ENCODE measurements at regions not wholly inside any gene's neighbourhood (a gene's known extent, or its start where the extent isn't known, plus 50 kb on each side); places are given as distances from the start of the nearest gene placed in this dataset.

DNA sequence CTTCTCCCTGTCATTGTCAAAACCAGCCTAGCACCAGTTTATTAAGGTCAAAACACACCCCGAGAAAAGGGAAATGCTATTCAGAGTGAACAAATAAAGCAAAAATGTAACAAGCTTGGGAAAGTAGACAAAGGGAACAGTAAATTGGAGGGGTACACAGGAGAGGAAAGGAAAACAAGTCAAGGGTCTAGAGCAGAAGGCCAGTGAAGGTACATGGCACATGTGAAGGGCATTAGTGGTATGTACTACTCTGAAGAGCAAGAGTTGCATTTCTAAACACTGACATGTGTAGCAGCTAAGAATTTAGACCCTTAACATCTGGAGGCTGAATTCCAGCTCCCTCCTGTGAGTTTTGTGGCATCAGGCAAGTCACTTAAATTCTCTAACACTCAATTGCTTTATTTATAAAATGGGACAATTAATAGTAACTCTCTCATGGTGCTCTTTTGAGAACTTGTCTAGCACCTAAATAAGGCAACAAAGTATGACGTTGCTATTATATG, 244.3 kb upstream of the ADAMTS9 start:
- ChIA-PET POLR2A (no interaction called here), CTCF (no interaction called here)
- H3K27me3 Mint-ChIP-seq: no peaks in the 10 kb centered on the region
- no peak overlapping the region for H3K27ac Mint-ChIP-seq
- H3K36me3 Mint-ChIP-seq: no peaks in the 10 kb centered on the region
- DNase-seq: no peak
- no peaks in the 10 kb centered on the region for H3K4me1 Mint-ChIP-seq (ENCODE audit: low read depth)
- H3K4me3 Mint-ChIP-seq: no peak overlapping the region
- intact Hi-C loops (cut with micrococcal nuclease): no loop called here
- peaks cover 22% of the 10 kb centered on the region for H3K9me3 Mint-ChIP-seq

DNA sequence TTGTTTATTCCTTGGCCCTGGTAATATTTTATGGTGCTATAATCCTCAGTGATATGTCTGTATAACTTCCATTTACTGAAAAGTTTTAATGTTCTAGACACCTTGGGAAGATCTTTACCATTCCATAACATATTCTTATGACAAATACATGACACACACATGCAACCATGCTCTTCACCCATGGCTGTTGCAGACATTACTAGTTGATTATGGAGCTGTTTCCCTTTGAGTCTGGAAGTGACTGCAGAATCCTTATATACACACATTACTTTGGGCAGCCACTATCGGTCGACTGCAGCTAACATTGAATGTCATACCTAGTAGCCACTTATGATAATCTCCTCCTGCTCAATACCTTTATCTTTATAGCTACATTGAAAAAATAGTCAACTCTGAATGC, 243.1 kb upstream of the ADAMTS9 start:
- Mint-ChIP-seq H3K4me1 (ENCODE audit: low read depth) (no peaks in the 10 kb centered on the region), H3K27ac (no peak overlapping the region), H3K36me3 (no peaks in the 10 kb centered on the region), H3K4me3 (no peak overlapping the region), H3K9me3 (peaks cover 22% of the 10 kb centered on the region), H3K27me3 (no peaks in the 10 kb centered on the region)
- intact Hi-C loops (cut with micrococcal nuclease): no loop called here
- no peak for DNase-seq
- CTCF ChIA-PET: no interaction called here
- POLR2A ChIA-PET: no interaction called here

DNA sequence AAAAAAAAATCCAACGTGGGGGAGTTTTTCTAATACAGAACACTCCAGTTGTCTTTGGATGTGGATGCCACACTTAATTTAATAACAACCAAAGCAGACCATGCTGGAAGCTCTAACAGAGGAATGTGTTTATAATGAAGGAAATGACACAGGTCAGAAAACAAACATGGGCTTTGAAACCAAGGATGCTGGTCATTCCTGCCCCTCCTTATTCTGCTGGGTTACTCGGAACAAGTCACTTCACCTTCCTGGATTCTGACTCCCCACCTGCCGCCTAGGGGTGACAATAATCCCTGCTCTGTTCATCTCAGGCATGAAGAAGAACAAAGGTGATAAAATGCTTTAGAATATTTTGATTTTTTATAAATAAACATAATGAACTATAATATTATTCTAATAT, 240.9 kb upstream of the ADAMTS9 start:
- ChIA-PET POLR2A (no interaction called here), CTCF (no interaction called here)
- Mint-ChIP-seq H3K27me3 (no peaks in the 10 kb centered on the region), H3K36me3 (no peaks in the 10 kb centered on the region), H3K9me3 (peaks cover 19% of the 10 kb centered on the region), H3K27ac (no peak overlapping the region), H3K4me3 (no peak overlapping the region), H3K4me1 (ENCODE audit: low read depth) (no peaks in the 10 kb centered on the region)
- DNase-seq: no peak
- intact Hi-C loops (cut with micrococcal nuclease): no loop called here

DNA sequence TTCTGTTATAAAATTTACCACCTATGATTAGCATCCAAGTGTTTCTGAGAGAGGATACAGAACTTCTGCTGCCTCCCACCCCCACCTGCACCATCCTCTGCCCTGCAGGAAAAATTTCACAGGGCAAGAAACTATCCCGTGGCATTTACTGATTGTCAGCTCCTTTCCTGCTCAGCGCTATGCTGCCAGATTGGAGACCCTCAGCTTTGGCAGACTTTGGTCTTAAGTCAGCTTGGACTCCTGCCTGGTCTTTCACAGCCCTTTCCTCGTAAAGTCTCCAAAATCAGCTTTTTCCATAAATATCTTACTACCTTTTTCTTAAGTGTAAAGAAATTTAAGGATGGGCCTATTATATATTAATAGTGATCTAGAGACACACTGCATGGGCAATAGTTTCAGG, 239.9 kb upstream of the ADAMTS9 start:
- ChIA-PET CTCF (no interaction called here), POLR2A (no interaction called here)
- H3K36me3 Mint-ChIP-seq: no peaks in the 10 kb centered on the region
- peaks cover 12% of the 10 kb centered on the region for H3K9me3 Mint-ChIP-seq
- intact Hi-C loops (cut with micrococcal nuclease): no loop called here
- no peaks in the 10 kb centered on the region for H3K27me3 Mint-ChIP-seq
- DNase-seq: no peak
- H3K4me1 Mint-ChIP-seq (ENCODE audit: low read depth): no peaks in the 10 kb centered on the region
- H3K27ac Mint-ChIP-seq: no peak overlapping the region
- no peak overlapping the region for H3K4me3 Mint-ChIP-seq

DNA sequence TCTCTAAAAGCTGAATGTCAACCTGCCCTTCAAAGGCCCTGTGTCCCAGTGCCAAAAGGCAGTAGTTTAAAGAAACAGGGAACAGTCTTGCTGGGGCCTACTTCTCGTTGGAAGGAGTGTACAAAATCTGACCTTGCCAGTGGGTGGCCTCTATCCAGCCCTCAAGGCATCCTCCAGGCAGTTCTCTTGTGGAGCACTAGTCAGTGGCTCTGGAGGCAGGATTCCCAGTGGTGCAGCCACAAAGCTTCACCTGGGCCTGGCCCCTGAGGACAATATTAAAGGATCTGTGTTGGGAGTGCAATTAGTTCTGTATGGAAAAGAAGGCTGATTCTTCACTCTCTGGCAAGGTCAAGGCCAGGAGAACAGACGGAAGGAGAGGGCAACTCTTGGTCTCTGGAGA, 237.8 kb upstream of the ADAMTS9 start:
- Mint-ChIP-seq H3K36me3 (no peaks in the 10 kb centered on the region), H3K9me3 (peaks cover 3% of the 10 kb centered on the region), H3K27me3 (no peaks in the 10 kb centered on the region), H3K4me3 (no peak overlapping the region), H3K4me1 (ENCODE audit: low read depth) (no peaks in the 10 kb centered on the region), H3K27ac (no peak overlapping the region)
- intact Hi-C loops (cut with micrococcal nuclease): no loop called here
- ChIA-PET POLR2A (no interaction called here), CTCF (no interaction called here)
- no peak for DNase-seq

DNA sequence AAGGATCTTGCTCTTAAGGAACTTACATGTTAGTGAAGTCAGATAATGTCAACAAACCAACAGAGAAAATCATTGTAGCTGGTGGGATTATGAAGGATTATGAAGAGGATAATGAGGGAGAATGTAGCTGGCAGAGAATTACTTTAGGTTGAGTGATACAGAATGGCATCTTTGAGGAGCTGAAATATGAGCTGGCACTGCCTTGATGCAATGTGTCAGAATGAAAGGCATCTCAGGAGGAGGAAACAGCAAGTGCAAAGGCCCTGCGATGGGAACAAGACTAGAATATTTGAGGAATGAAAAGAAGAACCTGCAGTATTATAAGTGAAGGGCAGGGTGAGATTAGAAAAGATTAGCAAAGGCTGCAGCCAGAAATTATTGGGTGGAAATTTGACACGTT, 237.2 kb upstream of the ADAMTS9 start:
- Mint-ChIP-seq H3K9me3 (peaks cover 3% of the 10 kb centered on the region), H3K4me3 (no peak overlapping the region), H3K27ac (no peak overlapping the region), H3K4me1 (ENCODE audit: low read depth) (no peaks in the 10 kb centered on the region), H3K36me3 (no peaks in the 10 kb centered on the region), H3K27me3 (no peaks in the 10 kb centered on the region)
- ChIA-PET POLR2A (no interaction called here), CTCF (interaction anchor here (0.8 kb wide), 1 partner anchor 10 kb away, joined by 3 read pairs; no protein-coding TSS in a partner anchor)
- intact Hi-C loops (cut with micrococcal nuclease): no loop called here
- no peak for DNase-seq

DNA sequence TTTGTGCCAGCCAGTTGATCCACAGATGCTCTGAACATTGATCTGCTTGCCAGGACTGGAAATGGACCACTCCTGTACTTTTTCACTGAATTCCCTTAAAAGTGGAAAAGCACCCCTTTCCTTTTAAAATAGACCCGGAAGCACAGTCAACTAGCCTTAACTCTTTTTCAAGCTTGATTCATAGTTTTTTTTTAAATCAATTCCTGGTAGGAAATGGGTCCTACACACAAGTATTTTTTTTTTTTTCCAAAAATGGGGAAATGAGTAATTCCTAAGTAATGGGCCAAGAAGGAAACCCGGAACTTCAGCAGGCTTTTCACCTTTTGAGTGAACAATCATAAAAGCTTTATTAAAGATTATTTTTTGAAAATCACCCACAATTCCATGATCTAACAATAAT, 234.4 kb upstream of the ADAMTS9 start:
- intact Hi-C loops (cut with micrococcal nuclease): no loop called here
- H3K27ac Mint-ChIP-seq: no peak overlapping the region
- no peaks in the 10 kb centered on the region for H3K27me3 Mint-ChIP-seq
- ChIA-PET POLR2A (interaction anchor here (0.8 kb wide), 1 partner anchor 54 kb away, joined by 3 read pairs; no protein-coding TSS in a partner anchor), CTCF (interaction anchor here (0.6 to 0.7 kb wide), 2 partner anchors 31 to 1415 kb away, joined by 3 read pairs; no protein-coding TSS in a partner anchor)
- H3K4me3 Mint-ChIP-seq: no peak overlapping the region
- DNase-seq: no peak
- H3K9me3 Mint-ChIP-seq: peaks cover 3% of the 10 kb centered on the region
- no peaks in the 10 kb centered on the region for H3K36me3 Mint-ChIP-seq
- no peaks in the 10 kb centered on the region for H3K4me1 Mint-ChIP-seq (ENCODE audit: low read depth)

DNA sequence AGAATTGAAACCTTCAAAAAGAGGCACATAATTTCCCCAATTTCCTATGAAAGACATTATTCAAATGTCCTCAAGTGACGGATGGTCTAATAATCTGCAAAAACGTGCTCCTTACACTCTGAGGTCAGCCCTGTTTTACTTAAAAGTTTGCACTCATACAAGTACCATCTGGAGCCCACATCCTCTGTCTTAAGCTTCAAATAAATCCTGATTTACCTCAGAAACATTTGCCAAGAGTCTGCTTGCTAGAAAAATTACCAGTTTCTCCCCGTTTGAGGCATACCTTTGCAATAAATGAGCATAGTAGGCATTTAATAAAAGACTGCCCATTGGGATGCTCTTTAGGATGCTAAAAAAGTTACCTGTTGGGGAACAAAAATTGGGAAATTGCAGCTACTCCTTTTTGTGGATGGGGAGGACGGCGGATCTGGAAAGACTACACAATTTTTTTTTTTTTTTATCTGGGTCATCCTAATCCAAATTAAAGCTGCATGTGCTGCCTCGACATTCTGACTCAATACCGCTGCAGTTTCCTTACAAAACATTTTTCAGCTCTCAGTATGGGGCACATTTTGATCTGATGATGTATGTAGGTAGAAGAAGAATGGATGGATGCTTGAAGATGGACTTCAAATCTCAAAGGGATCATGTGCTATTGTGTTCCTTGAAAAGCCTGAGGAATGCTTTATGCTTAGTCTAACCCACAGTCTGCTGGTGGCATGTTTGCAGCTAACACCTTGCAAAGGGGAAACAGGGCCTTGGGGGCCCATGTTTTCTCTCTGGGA, 233.7 kb upstream of the ADAMTS9 start:
- no peak for DNase-seq
- POLR2A ChIA-PET: interaction anchor here (0.8 kb wide), 1 partner anchor 55 kb away, joined by 3 read pairs; no protein-coding TSS in a partner anchor
- Mint-ChIP-seq H3K9me3 (peaks cover 3% of the 10 kb centered on the region), H3K4me1 (ENCODE audit: low read depth) (no peaks in the 10 kb centered on the region), H3K4me3 (no peak overlapping the region), H3K27me3 (no peaks in the 10 kb centered on the region), H3K27ac (no peak overlapping the region), H3K36me3 (no peaks in the 10 kb centered on the region)
- intact Hi-C loops (cut with micrococcal nuclease): no loop called here
- CTCF ChIA-PET: interaction anchor here (0.6 to 0.7 kb wide), 2 partner anchors 30 to 1414 kb away, joined by 3 read pairs; no protein-coding TSS in a partner anchor

DNA sequence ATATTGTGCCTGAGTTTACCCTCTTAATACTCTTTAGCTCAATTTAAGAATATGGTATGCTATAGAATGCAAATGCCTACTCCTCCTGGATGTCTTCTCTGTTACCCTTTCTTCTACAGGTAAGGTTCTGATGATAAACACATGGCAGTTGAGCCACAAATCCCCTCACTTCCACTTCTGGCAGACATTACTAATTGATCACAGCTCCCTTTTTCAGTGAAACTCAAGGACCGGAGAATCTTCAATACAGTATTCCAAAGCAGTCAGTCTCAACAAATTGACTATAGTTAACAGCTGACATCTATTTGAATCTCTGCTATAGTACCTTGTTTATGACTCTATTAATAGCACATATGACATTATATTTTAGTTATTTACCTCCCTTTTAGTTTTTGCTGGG, 232.1 kb upstream of the ADAMTS9 start:
- Mint-ChIP-seq H3K4me3 (no peak overlapping the region), H3K9me3 (peaks cover 2% of the 10 kb centered on the region), H3K27me3 (no peaks in the 10 kb centered on the region), H3K36me3 (no peaks in the 10 kb centered on the region), H3K4me1 (ENCODE audit: low read depth) (no peaks in the 10 kb centered on the region), H3K27ac (no peak overlapping the region)
- intact Hi-C loops (cut with micrococcal nuclease): no loop called here
- POLR2A ChIA-PET: no interaction called here
- CTCF ChIA-PET: no interaction called here
- no peak for DNase-seq

DNA sequence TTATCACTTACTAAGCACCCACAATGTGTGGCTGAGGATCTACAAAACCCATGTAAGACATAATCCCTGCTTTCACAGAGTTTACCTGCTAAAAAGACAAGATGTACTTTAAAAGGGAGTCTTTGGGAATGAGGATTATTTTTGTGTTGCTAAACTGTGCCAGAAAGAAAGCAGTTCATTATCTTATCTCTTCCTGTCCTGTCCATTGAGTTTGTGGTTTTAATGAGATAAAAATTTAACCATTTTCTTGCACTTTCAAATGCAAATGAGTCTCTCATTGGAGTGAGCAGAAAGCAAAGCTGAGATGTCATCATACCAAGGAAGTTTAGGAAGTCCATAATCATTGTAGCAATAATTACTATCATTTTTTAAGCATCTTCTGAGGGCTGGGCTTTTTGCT, 231.2 kb upstream of the ADAMTS9 start:
- CTCF ChIA-PET: no interaction called here
- no peak for DNase-seq
- H3K9me3 Mint-ChIP-seq: no peaks in the 10 kb centered on the region
- no peak overlapping the region for H3K27ac Mint-ChIP-seq
- intact Hi-C loops (cut with micrococcal nuclease): no loop called here
- no peaks in the 10 kb centered on the region for H3K4me1 Mint-ChIP-seq (ENCODE audit: low read depth)
- H3K27me3 Mint-ChIP-seq: no peaks in the 10 kb centered on the region
- no peaks in the 10 kb centered on the region for H3K36me3 Mint-ChIP-seq
- POLR2A ChIA-PET: no interaction called here
- H3K4me3 Mint-ChIP-seq: no peak overlapping the region

DNA sequence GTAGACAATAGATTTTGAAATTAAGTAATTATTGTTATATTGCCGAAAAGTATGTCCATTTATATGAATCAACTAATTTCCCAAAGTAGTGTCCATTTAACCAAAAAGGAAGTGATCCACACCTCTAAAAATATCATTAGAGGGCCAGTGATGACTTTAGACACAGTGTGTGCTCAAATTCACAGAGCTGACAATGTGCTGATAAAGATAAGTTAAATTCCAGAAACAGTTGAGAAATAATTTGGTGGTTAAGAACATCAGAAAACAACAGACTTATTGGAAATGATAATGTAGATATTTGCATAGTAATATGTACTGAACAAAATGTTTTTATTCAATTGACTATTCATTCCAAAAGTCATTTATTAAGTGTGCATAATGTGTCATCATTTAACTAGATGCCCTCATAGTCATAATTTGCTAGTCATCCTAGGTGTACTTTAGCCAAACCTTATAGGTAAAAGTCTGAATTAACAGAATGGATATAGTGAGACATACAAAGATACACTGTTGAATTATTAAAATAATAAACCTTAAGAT, 230.2 kb upstream of the ADAMTS9 start:
- DNase-seq: no peak
- no peak overlapping the region for H3K4me3 Mint-ChIP-seq
- intact Hi-C loops (cut with micrococcal nuclease): no loop called here
- no peaks in the 10 kb centered on the region for H3K27me3 Mint-ChIP-seq
- CTCF ChIA-PET: no interaction called here
- POLR2A ChIA-PET: no interaction called here
- no peak overlapping the region for H3K27ac Mint-ChIP-seq
- no peaks in the 10 kb centered on the region for H3K9me3 Mint-ChIP-seq
- H3K36me3 Mint-ChIP-seq: no peaks in the 10 kb centered on the region
- no peaks in the 10 kb centered on the region for H3K4me1 Mint-ChIP-seq (ENCODE audit: low read depth)

DNA sequence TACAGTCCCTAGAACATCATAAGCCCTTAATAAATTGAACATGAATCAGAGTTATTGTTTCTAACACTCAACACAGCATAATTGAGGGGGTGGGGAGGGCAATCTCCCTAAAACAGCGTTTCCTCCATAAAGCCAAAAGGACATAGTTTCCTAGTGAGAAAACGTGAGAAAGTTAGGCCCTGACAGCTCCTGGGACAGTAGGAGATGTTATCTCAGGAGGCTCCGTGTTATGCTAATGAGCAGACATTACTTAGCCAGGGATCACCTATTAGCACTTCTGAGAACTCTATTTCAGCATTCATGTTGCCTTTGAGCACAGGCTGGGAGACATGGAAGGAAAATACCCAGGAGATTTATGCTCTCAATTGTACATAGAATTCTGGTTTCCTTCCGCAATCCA, 229.1 kb upstream of the ADAMTS9 start:
- ChIA-PET CTCF (no interaction called here), POLR2A (no interaction called here)
- Mint-ChIP-seq H3K27ac (no peak overlapping the region), H3K9me3 (peaks cover 5% of the 10 kb centered on the region), H3K36me3 (no peaks in the 10 kb centered on the region), H3K4me1 (ENCODE audit: low read depth) (no peaks in the 10 kb centered on the region), H3K27me3 (no peaks in the 10 kb centered on the region), H3K4me3 (no peak overlapping the region)
- no peak for DNase-seq
- intact Hi-C loops (cut with micrococcal nuclease): no loop called here

DNA sequence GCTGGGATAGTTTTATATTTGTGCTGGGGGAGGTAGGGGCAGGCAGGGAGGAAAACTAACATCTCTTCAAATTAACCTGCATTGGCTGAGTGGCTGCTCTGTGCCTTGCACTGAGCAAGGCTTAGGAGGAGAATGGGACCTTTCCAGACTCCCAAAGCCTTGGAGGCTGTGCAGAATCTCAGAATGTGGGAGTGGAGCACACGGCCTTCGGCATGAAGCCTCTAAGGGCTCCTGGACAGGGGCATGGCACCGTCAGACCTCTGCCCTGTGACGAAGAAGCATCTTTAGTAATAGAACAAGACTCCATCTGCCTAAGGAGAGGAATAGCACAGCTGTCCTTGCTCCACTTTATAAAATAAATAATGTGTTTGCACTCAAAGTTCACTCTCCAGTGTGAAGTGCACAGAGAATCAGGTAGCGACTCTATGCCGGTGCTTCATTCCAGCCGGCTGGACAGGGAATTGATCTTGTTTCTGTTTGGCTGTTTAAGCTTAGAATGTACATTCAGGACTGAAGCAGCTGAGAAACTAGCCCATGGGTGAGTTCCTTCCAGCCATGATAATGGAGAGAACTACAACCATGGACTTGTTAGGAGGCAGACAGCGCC, 228.5 kb upstream of the ADAMTS9 start:
- intact Hi-C loops (cut with micrococcal nuclease): no loop called here
- Mint-ChIP-seq H3K4me3 (no peak overlapping the region), H3K36me3 (no peaks in the 10 kb centered on the region), H3K27ac (no peak overlapping the region), H3K9me3 (peaks cover 5% of the 10 kb centered on the region), H3K27me3 (no peaks in the 10 kb centered on the region), H3K4me1 (ENCODE audit: low read depth) (no peaks in the 10 kb centered on the region)
- ChIA-PET POLR2A (no interaction called here), CTCF (no interaction called here)
- DNase-seq: no peak

All from activated CD4-positive, alpha-beta memory T cell treated with anti-CD3 and anti-CD28 coated beads for 36 hours (primary cell).